Limb (tissue), 2 donors: ENCODE measurements at regions not wholly inside any gene's neighbourhood (a gene's known extent, or its start where the extent isn't known, plus 50 kb on each side); places are given as distances from the start of the nearest gene placed in this dataset.

ENCODE experiments used
- DNase-seq, 2 donors: peaks; one replicate each; pipeline ENCODE4 v3.0.0-alpha.2; 2016; ENCODE audit errors: extremely low spot score in 2 of 2

DNA sequence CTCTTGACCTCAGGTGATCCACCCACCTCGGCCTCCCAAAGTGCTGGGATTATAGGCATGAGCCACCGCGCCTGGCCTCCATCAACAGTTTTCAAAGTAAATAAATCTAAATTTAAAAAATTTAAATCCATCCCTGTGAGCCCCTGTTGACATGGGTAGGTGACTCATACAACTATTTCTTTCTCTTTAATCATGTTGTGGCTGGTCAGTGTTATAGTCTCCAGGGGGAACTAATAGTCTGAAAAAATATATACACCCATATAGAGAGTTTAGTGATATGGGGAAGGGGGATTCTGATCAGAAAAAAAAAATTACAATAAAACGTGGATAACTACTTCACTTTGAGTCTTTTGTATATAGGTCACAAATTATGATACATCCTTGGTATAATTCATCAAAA, 159.2 kb downstream of the ZNF608 start:
- no peak for DNase-seq

DNA sequence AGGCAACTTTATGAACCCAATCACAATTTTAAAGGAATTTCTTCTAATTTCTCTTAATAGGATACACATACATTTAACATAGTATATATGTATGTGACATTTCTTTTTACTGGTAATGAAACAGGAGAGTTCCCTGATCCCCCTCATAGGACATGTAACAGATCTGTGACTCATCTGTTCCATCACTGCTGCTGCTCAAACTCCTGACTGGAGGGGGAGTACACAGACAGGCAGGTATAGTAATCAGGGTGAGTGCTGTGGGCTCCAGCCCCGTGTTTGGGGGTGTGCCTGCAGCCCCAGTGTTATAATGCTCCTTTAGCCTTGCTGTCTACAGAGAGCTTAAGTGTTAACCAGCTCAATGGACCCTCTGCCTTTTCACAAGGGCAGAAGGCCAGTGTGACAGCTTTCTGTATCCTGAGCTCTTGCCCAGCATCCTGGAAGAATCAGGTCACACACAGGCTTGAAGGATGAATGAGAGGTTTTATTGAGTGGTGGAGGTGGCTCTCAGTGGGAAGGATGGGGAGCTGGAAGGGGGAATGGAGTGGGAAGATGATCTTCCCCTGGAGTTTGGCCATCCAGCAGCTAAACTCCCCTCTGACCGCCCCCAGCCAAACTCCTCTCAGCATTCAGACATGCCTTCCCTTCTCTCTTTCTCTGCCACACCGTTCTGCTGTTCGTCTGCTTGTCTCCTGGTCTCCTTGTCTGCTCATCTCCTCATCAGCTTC, 161.3 kb downstream of the ZNF608 start:
- DNase-seq: no peak

DNA sequence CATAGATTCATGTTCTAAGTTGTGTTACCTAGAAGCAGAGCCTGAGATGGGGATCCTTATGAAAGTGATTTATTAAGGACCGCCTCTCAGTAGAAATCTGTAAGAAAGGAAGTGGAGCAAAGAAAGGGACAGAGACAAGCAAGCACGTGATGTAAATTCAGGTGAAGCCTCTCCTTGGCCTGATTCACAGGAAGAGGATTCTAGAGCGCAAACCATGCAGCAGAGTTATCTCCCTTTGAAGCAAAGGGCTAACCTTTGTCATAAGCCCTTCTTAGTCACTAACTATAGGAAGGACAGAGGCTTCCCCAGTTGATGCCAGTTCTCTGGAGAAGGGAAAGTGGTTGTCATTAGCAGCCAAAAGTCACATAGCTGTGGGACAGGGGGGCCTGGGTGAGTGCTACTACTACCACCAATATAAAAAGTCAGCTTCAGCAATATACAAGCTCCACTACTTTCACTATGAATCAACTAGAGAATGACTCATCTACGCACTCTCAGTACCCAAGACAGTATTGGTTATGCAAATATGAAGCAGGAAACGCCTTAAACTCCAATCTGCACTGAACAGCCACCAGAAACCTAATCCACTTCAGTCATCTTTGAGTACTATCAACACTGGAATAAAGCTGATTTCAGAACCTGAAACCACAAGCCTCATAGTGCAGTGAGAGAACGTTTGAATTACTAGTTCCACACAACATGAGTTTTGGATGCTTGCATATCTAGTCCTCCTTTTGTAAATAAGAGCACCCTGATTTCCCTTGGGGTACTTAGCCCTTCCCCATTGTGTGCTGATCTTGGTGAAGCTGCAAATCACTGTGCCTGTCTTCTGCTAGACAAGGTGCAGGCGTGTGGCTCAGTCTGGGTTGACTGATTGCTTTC, 162.7 kb downstream of the ZNF608 start:
- DNase-seq: no peak

DNA sequence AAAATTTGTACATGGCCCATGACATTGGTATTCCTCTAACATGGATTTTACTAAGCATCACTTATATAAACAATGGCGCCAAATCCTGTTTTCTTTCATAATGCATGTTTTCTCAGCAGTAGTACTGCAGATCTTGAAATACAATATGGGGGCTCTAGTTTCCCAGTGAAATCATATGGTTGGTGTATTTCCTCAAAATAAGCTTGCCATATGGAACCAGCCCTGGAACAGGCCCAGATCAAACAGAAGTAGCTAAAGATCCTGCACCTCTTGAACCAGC, 163.9 kb downstream of the ZNF608 start:
- no peak for DNase-seq

DNA sequence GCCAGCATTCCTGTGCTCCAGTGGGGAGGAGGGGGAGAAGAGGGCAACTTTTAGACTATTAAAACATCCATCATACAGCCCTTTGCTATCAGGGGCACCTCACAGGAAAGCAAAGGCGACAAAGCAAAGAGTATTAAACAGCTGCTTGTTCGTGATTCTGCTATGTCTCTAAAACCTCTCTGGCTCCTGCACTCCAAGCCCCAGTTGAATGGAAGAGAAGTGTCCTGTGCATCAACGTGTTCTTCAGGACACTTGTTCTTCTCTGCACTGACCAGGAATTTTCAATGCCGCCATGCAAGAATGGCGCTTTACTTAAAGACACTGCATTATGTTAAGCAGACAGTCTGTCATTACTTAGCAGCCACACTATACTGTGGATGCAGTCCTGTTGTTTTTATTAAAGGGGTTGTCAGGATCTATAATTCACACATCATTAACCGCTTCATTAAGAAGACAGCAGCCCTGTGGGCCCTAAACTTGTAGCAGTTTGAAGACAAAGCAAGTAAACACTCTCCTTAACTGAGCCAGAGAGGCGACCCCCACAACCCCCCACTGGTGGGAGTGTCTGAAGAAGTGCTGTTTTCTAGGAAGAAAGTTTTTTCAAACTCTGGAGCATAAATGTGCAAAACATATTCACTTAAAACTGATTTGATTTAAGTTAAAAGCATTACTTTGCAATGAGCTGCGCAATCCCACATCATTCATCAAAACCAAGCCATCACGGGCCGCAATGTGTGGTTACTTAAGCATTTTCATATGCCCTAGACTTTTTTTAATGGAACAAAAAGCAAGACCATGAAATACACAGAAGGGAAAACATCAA, 164.5 kb downstream of the ZNF608 start:
- peak; percentile 41 to 48 for DNase-seq

DNA sequence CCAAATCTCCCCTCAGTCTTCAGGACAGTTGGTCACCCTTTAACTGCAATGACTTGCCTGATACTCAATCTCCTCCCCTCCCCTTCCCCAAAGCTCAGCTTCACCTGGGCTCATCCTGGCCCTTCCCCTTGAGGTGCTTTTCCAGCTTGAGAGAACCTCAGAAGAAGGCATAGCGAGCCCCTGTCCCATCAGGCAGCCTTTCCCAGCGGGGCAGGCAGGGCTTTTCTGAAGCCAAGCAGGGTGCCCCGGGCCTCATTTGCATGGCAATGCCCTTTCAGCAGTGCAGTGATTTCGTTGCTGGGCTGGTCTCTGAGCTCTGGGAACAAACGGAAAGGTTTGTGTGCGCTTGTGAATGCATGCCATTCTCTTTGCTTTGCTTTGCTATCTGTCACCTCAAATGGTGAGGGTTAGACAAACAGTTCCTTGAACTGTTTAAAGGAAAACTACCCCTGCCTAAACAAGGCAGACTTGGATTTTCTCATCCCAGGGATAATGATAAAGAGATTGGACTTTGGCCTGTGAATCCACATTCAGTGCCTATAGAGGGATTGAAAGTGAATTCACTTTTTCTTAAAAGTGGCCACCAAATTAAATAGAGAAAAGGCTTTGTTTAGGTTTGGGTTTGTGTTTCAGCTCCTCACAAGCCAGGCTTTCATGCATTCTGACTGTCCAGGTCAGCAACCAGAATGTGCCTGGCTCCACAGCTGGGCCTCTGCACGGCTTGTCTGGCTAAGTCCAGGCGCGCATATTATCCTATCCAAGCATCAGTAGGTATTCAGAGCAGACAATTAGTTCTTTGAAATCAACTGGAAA, 165.3 kb downstream of the ZNF608 start:
- DNase-seq: peak in 1 of 2 donors; percentile 39

DNA sequence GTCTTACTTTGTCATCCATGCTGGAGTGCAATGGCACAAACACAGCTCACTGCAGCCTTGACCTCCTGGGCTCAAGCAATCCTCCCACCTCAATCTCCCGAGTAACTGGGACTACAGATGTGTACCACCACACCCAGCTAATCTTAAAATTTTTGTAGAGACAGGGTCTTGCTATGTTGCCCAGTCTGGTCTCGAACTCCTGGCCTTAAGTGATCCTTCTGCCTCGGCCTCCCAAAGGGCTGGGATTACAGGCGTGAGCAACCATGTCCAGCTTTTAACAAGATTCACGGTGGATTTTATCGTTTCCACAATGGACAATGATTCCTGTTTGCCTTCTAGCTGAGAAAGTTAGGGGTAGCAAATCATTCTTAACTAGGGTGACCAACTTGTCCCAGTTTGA, 165.9 kb downstream of the ZNF608 start:
- DNase-seq: no peak

DNA sequence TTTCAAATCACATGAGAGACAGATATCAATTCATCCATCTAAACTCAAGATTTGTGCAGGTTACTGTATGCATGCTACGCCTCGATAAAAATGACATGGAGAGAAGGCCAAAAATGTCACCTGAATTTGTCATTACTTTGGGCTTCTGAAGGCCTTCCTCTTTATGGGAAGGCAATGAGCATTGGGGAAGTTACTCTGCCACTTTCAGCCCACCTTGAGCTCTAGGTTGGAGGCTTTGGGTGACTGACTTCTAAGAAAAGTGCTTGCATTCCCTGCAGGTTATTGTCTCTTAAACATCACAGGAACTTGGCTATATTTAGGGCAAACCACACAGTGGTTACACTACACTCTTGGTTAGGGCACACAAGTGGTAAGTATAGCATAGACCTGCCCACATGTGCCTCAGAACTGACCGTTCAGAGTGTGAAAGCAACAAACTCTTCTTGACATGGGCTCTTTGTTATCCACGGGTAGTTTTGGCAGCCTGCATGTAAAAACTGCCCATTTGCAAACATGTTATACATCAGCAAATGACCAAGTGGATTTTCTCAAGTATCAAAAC, 169.5 kb downstream of the ZNF608 start:
- no peak for DNase-seq

DNA sequence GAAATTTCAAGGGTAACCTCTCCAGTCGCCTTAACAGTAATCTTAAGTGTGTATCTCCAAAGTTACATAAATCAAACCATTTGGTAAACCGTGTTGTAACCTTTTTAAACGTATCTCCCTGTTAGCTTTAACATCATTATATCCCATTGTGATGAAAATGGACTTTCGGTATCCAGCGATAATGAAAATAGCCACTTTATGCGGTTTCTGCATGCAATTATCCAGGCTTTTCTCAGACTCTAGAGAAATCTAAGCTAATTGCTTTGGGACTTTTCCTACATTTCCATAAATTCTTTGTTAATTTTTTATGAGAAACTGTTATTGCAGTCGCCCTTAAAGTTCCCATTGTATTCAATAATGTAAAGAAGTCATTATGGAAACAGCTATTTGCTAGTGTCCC, 170.7 kb downstream of the ZNF608 start:
- no peak for DNase-seq

DNA sequence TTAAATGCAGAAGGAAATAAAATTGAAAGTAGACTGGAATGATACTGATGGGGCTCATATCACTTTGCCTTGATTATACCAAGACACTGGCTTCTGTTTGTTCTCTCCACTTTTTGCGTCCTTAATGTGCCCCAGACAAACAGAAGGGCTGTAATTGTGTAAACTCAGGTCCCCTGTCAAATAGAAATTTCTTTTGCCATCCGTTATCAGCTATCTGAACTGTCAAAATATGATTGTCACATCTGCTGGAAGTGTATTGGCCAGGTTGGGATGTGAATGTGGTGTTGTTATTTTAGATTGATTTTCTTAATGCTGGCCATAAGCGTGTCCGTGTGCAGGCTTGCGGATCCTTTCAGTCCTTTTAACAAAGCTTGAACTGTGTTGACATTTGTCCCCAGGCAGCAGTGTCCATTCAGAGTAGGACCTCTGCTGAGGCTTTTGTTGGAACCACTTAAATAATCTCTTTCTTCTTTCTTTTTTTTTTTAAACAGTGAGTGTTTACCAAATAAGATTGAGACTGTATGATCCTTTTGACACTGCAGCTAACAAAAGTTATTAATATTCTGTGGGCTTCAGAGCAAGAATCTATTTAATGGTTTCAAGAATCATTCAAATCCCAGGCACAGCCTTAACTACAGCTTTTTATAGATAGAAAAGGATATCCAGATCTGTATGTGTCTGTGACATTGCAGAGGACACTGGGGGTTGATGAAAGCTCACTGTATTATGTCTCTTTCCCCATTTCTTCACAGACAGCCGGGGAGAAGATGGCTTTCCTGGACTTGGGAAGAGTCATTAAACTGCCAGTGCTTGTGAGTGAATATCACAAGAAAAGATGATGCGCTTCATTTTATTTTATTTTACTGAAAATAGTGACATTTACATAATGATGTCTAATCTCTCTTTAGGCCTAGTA, 171.7 kb downstream of the ZNF608 start:
- DNase-seq: no peak

DNA sequence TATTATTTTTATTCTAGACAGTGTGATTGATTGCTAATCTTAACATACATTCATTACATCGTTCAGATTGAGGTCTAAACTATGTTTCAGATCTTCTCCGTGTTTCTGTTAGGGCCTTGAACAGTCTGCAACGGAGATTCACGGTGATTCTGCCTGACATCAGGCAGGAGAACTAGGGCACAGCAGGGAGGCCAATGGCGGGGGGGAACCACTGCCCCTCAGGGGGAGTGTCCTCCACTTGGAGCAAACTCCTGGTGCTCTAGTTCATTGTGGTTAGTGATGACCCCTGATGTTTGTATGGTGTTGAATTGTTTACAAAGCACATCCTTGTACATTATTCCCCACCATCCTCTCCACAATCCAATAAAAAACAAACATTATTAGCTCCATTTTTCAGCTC, 173.5 kb downstream of the ZNF608 start:
- DNase-seq: no peak

DNA sequence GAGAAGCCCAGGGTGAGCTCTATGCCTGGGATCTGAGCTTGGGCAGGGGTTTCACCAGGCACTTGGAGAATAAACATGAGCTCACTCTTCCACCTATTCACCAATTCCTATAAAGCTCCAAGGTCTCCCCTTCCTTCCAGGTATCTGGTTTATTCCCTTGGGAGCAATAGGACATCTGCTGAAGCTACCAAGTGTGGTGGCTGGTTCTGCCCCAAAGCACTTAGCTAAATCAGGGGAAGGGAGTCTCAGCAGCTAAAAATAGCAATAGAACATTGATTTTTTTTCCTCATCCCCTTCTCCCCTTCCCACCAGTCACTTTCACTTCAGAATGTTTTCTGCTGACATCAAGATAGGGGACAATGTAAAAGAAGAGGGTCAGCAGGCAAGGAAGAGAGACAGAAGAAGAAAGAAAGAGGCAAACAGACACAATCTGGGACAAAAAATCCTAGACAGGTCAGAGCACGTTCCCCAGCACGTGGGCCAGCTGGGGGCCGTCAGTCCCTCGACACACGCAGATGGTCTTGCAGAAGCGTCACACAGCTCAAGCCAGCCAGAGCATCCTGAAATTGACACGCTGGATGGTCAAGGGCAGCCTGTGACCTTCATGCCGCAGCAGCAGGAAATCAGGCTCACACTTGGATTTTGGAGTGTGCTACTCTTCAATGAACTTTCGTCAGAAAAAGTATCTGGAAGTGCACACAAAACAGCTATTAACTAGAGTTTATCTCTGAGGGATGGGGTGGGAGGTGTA, 176.0 kb downstream of the ZNF608 start:
- no peak for DNase-seq

DNA sequence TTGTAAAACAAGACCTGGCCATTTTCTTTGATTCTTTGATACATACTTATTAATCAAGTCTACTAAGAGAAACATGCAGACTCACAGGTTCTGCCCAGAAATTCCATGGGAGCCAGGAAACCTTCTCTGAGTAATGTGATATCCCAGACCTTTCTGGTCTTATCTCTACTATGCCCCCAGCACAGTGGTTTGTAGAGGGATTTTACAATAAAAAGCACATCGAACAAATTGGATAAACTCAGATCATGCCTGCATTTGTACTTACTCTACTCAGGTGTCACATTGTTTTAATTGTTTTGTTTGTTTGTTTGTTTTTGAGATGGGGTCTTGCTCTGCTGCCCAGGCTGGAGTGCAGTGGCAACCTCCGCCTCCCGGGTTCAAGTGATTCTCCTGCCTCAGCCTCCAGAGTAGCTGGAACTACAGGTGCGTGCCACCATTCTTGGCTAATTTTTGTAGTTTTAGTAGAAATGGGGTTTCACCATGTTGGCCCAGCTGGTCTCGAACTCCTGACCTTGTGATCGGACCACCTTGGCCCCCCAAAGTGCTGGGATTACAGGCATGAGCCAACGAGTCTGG, 179.5 kb downstream of the ZNF608 start:
- no peak for DNase-seq

DNA sequence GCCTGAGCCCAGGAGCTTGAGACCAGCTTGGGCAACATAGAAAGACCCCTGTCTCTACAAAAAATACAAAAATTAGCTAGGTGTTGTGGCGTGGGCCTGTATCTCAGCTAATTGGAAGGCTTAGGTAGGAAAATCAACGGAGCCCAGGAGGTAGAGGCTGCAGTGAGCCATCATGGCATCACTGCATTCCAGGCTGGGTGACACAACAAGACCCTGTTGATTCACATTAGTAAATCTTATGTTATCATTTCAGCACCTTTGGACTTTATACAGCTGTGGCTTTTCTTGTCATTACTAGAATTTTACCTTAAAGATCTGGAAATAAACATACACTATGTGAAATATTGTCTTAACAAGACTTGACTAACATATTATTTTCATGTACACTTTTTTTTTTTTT, 185.0 kb downstream of the ZNF608 start:
- no peak for DNase-seq

DNA sequence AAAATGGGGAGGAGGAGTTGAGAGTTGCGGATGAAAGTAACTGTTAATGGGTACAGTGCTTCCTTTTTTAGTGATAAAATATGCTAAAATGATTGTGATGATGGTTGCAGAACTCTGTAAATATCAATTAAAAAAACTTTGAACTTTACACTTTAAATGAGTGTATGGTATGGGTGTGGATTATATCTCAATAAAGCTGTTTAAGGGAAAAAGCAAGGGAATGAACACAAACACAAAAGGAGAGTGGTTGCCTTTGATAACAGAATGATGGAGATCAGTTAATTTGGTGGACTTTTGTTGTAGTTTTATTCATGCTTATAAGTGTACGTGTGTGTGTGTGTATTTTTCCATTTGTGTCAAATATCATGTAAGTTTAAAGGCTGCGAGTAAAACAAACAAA, 186.1 kb downstream of the ZNF608 start:
- DNase-seq: no peak

DNA sequence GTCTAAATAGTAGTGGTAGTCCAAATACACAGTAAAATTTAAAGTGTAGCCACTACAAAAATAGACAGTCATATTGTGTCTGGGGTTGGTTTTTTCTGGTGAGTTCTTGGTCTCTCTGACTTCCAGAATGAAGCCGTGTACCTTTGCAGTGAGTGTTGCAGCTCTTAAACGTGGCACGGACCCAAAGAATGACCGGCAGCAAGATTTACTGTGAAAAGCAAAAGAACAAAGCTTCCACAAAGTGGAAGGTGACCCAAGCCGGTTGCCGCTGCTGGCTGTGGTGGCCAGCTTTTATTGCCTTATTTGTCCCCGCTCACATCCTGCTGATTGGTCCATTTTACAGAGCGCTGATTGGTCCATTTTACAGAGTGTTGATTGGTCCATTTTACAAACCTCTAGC, 188.7 kb downstream of the ZNF608 start:
- no peak for DNase-seq

DNA sequence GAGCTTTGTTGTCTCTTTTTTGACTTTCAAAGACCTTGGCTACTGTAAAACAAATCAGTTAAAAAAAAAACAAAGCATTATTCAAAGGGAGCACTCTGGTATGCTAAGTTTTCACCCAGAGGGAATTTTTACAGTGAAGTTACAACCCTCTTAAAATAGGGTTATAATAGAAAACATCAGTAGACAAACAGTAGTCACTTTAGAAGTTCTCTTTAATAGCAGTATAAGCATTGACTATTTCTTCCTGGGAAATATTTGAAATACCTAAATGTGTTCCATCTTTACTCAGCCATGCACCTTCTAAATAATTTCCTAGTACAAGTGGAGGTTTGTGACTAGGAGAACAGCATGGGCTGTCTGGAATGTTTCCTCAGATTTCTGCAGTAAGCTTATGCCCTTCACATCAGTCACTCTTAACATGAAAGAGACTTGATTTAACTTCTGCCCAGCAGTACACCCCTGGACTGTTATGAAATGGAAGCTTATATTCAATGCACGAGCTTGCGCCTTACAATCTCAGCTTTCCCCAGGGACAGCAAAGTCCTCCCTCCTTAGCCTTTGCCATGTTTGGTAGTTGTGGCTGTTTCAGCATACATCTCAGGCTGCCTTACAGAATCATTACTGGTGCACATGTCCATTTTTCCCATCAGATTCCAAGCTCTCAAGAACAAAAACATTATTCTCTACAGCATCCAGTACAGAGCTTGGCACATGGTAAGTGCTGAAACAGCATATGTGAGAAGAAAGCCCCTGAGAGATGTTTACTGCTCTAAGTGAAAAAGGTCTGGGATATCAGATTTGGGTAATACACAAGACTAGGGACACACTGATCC, 191.5 kb downstream of the ZNF608 start:
- no peak for DNase-seq

DNA sequence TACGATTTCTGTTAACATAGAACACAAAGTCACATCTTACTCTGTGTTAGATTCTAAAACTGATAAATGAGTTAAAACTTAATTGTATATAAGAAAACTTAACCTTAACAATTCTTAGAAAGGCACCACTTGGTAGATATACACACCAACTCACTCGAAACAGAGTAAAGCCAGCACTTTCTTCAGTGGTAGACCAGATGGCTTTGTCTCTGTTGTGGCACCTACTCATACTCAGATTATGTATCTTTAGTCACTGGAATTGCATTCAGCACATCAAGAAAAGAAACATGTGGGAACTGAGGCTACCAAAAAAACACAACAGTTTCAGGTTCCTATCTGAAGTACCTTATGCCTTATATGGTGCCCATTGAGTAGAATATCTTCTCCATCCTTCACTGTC, 192.5 kb downstream of the ZNF608 start:
- DNase-seq: no peak
